ENCODE measurements at regions not wholly inside any gene's neighbourhood (a gene's known extent, or its start where the extent isn't known, plus 50 kb on each side); places are given as distances from the start of the nearest gene placed in this dataset.

DNA sequence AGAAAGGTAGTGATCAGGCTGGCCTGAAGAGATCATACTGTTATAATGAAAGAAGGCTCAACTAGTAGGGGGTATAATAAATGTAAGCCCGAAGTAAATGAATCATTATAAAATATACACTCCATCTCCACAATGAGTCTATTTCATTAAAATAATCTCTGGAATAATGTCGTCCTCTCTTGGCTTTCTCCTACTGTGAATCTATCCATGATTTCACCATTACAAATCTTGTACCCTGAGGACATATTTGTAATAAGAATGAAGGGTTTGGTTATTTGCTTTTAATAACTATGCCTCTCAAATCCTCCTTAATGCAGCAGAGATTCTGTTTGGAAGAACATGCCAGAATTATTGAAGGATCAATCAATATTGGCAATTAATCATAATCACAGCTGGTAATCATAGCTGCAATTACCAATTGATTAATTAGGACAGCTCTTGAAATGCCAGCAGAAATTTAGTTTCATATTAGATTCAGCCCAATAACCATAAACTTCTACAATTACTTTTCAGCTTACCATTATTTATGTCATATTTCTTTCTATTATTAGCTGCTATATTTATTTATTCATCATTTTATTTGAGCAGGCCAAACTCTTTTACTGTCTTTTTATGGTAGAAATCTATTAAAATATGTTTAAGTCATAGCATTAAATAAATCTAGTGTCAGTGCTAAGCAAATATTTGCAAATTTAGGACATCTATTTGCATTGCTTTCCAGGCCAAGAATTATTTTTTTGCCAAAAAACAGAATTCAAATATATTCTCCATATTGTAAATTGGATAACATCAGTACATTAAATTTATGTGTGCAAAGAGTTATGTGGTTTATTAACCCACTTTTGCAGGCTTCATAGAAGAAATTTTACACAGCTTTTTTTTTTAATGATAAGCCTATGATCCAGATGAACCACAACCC, 588.4 kb upstream of the LRRC4C start:
- TF ChIP-seq, protein P1, sequence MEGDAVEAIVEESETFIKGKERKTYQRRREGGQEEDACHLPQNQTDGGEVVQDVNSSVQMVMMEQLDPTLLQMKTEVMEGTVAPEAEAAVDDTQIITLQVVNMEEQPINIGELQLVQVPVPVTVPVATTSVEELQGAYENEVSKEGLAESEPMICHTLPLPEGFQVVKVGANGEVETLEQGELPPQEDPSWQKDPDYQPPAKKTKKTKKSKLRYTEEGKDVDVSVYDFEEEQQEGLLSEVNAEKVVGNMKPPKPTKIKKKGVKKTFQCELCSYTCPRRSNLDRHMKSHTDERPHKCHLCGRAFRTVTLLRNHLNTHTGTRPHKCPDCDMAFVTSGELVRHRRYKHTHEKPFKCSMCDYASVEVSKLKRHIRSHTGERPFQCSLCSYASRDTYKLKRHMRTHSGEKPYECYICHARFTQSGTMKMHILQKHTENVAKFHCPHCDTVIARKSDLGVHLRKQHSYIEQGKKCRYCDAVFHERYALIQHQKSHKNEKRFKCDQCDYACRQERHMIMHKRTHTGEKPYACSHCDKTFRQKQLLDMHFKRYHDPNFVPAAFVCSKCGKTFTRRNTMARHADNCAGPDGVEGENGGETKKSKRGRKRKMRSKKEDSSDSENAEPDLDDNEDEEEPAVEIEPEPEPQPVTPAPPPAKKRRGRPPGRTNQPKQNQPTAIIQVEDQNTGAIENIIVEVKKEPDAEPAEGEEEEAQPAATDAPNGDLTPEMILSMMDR (IDR thresholded peaks at IDR 0.05 in 4 of 5, conservative IDR thresholded peaks at IDR 0.05 in 1 of 5) = no peak
- no peak for TF ChIP-seq POLR2A (IDR thresholded peaks at IDR 0.05)
- Histone ChIP-seq H3K4me1 (no peaks in the 10 kb centered on the region), H3K27me3 (no peaks in the 10 kb centered on the region), H3K4me3 (no peak overlapping the region), H3K27ac (no peak overlapping the region), H3K36me3 (no peaks in the 10 kb centered on the region), H3K9me3 (no peaks in the 10 kb centered on the region)
- ATAC-seq = no peak
- in situ Hi-C loops (cut with MboI; ENCODE audit: low sequenced_read_pairs in 4 of 4) (no loop called here), intact Hi-C loops (cut with DNase I; ENCODE audit: low total_unique reads) (no loop called here)
- no peak for DNase-seq

DNA sequence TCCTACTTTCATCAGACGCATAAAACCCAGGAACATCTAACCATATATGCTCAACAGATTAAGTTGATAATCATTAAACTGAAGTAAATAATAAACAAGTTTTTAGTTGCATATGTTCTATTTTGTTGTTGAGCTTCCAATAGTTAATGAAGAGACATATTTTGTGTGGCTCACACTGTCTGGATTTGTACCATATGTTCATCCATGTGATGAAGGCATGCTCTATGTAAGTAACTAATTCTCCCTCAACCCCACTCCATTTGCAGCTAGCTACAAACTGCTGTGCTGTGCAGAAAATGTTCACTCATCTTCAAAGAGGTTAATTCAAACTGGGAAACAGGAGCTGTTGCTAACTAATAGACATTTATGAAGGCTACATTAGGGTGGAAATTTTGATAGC, 589.7 kb upstream of the LRRC4C start:
- in situ Hi-C loops (cut with MboI; ENCODE audit: low sequenced_read_pairs in 4 of 4) = no loop called here
- no peak for DNase-seq

DNA sequence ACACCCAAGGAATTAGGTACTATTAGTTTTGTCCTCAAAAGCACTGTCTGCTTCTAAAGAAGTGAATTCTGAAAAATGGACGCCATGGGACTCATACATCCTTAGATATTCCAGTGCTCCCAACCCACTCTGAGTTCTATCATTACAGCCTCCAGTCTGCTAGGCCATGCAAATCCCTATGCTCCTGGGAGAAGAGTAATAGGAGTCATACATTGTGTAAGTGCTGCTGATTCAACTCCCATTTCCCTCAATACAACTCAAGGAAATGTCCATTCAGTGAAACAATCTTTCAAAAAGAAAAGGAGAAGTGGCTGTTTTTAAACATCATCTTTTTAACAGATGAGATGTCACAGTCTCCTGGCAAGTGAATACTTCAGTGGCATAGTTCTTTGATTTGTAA, 590.2 kb upstream of the LRRC4C start:
- in situ Hi-C loops (cut with MboI; ENCODE audit: low sequenced_read_pairs in 4 of 4) = no loop called here
- Histone ChIP-seq H3K36me3 (no peaks in the 10 kb centered on the region), H3K9me3 (no peaks in the 10 kb centered on the region), H3K27ac (no peak overlapping the region), H3K4me1 (no peaks in the 10 kb centered on the region), H3K27me3 (no peaks in the 10 kb centered on the region), H3K4me3 (no peak overlapping the region)
- intact Hi-C loops (cut with DNase I; ENCODE audit: low total_unique reads) = no loop called here
- ATAC-seq (no peak), DNase-seq (no peak)
- TF ChIP-seq, protein P1 (IDR thresholded peaks at IDR 0.05 in 4 of 5, conservative IDR thresholded peaks at IDR 0.05 in 1 of 5) = no peak
- no peak for TF ChIP-seq POLR2A (IDR thresholded peaks at IDR 0.05)

More for the DNA sequence above, 589.7 kb upstream of the LRRC4C start:
- H3K27ac ChIP-seq = no peak overlapping the region
- TF ChIP-seq POLR2A (IDR thresholded peaks at IDR 0.05) = no peak
- TF ChIP-seq, protein P1 (IDR thresholded peaks at IDR 0.05 in 4 of 5, conservative IDR thresholded peaks at IDR 0.05 in 1 of 5) = no peak
- H3K27me3 ChIP-seq = no peaks in the 10 kb centered on the region
- no peaks in the 10 kb centered on the region for H3K9me3 ChIP-seq
- H3K36me3 ChIP-seq = no peaks in the 10 kb centered on the region
- intact Hi-C loops (cut with DNase I; ENCODE audit: low total_unique reads) = no loop called here
- H3K4me1 ChIP-seq = no peaks in the 10 kb centered on the region
- H3K4me3 ChIP-seq = no peak overlapping the region
- ATAC-seq = no peak

DNA sequence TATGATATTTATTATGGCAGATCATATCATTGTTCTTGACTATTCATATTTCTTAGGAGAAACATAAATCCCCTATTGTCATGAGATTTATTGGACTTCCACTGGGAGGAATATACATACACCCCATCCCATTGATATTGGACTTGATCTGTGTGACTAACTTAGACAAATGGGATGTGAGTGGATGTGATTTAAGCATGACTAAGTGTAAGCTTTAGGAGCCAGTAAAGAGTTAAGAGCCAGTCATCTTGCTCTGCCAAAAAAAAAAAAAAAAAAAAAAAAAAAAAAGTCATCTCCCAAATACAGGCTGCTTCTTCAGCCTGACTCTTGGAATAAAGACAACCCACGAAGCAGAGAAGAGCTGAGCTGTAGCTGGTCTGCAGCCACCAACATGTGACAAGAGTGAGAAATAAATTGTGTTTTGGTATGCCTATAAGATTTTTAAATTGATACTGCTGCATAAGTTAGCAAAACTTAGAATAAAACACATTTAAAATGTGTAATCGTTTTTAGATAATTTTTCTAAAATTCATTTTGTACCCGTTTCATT, 595.0 kb upstream of the LRRC4C start:
- no peak for ATAC-seq
- Histone ChIP-seq H3K27me3 (no peaks in the 10 kb centered on the region), H3K36me3 (no peaks in the 10 kb centered on the region), H3K4me3 (no peak overlapping the region), H3K4me1 (no peaks in the 10 kb centered on the region), H3K9me3 (no peaks in the 10 kb centered on the region), H3K27ac (no peak overlapping the region)
- intact Hi-C loops (cut with DNase I; ENCODE audit: low total_unique reads) (no loop called here), in situ Hi-C loops (cut with MboI; ENCODE audit: low sequenced_read_pairs in 4 of 4) (no loop called here)
- DNase-seq = no peak
- TF ChIP-seq, protein P1 (IDR thresholded peaks at IDR 0.05 in 4 of 5, conservative IDR thresholded peaks at IDR 0.05 in 1 of 5) = no peak
- TF ChIP-seq POLR2A (IDR thresholded peaks at IDR 0.05) = no peak
